Mucosa of rectum (tissue), 2 donors: ENCODE measurements at regions not wholly inside any gene's neighbourhood (a gene's known extent, or its start where the extent isn't known, plus 50 kb on each side); places are given as distances from the start of the nearest gene placed in this dataset.

Experiments used
- H3K27ac ChIP-seq, 2 donors: one replicate each; pipeline ENCODE4 v1.7.0; 2013; ENCODE audit warnings: inconsistent platforms in 2 of 2, low read depth in 2 of 2, low read length in 2 of 2
- H3K27me3 ChIP-seq, 2 donors: one replicate each; pipeline ENCODE4 v1.7.0; 2013; ENCODE audit warnings: low read length in 2 of 2; ENCODE audit not compliant: control insufficient read depth in 2 of 2, insufficient read depth in 2 of 2
- H3K36me3 ChIP-seq, 2 donors: one replicate each; pipeline ENCODE4 v1.7.0; 2013; ENCODE audit warnings: low read length in 2 of 2; ENCODE audit not compliant: control insufficient read depth in 2 of 2, insufficient read depth in 2 of 2
- H3K4me1 ChIP-seq, 2 donors: one replicate each; pipeline ENCODE4 v1.7.0; 2013; ENCODE audit warnings: low read length in 2 of 2, mild to moderate bottlenecking in 1 of 2; ENCODE audit not compliant: control insufficient read depth in 2 of 2, insufficient read depth in 2 of 2
- H3K4me3 ChIP-seq, 2 donors: one replicate each; pipeline ENCODE4 v1.7.0; 2013; ENCODE audit warnings: low read length in 2 of 2
- H3K9ac ChIP-seq, 2 donors: one replicate each; pipeline ENCODE4 v1.7.0; 2013; ENCODE audit warnings: low read length in 2 of 2, low read depth in 1 of 2, mild to moderate bottlenecking in 1 of 2
- H3K9me3 ChIP-seq, 2 donors: one replicate each; pipeline ENCODE4 v1.7.0; 2013; ENCODE audit warnings: low read length in 2 of 2; ENCODE audit not compliant: control insufficient read depth in 2 of 2
- donor health status: healthy.
- donor health status: Normal muscosa, but diverticular disease.

DNA sequence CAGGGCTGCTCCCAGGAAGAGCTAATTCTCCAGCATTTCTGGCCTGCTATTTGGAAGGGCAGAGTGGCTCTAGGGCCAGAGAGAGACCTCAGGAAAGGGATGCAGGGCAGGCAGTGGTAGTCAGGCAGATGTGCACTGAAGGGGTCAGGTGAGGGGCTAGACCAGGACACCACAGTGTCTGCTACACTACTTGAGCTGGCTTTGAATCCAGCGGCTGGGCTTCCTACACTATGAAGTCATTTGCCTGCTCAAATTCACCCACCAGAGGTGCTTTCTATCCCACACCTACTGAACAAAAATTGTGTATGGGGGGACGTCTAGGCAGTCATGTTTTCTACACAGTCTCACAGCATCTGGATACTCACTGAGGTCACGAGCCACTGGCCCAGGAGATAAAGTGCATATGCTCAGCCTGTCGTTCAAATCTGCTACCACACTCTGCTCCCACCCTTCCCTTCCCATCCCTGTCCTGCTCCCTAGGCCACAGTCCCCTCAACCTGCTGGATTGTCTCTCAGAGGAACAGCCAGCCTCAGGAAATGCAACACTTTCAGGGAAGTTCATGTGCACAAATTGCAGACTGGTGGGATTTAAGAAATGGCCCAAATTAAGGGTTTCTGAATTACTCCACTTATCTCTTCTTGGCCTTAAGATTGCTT is 49.9 kb upstream of the SLC6A11 start:
- Histone ChIP-seq H3K27ac (no peak overlapping the region), H3K4me3 (no peak overlapping the region), H3K9ac (no peak overlapping the region), H3K27me3 (peaks cover 0 to 2% of the 10 kb centered on the region in 2 donors), H3K4me1 (no peaks in the 10 kb centered on the region), H3K9me3 (no peaks in the 10 kb centered on the region), H3K36me3 (no peaks in the 10 kb centered on the region)
